ENCODE measurements at regions not wholly inside any gene's neighbourhood (a gene's known extent, or its start where the extent isn't known, plus 50 kb on each side); places are given as distances from the start of the nearest gene placed in this dataset.
A peak's percentile ranks its signal among the peaks of the same experiment; 100 is the strongest.

- Histone ChIP-seq H3K79me2 (ENCODE audit: low read length) (no peaks in the 10 kb centered on the region), H3K27me3 (ENCODE audit: low read length) (no peaks in the 10 kb centered on the region), H3K4me3 (ENCODE audit: low read length) (no peak overlapping the region), H4K20me1 (ENCODE audit: low read length) (no peaks in the 10 kb centered on the region), H3K9me3 (ENCODE audit: low read length) (peaks cover 14% of the 10 kb centered on the region; the same call in 1 of the 2 replicates), H2AFZ (ENCODE audit: low read length) (no peak overlapping the region), H3K27ac (ENCODE audit: low read length) (no peak overlapping the region), H3F3A (ENCODE audit: low read length, unreplicated experiment) (no peaks in the 10 kb centered on the region), H3K9ac (ENCODE audit: low read length) (no peak overlapping the region), H3K4me1 (ENCODE audit: insufficient read depth, low read length) (no peaks in the 10 kb centered on the region), H3K36me3 (ENCODE audit: low read depth, low read length) (no peaks in the 10 kb centered on the region), H3K9me2 (replicated peaks; ENCODE audit: low read length) (no peaks in the 10 kb centered on the region), H3K4me2 (ENCODE audit: low read length) (no peak overlapping the region)
- intact Hi-C loops (cut with micrococcal nuclease) = no loop called here
- TF ChIP-seq, protein P1, sequence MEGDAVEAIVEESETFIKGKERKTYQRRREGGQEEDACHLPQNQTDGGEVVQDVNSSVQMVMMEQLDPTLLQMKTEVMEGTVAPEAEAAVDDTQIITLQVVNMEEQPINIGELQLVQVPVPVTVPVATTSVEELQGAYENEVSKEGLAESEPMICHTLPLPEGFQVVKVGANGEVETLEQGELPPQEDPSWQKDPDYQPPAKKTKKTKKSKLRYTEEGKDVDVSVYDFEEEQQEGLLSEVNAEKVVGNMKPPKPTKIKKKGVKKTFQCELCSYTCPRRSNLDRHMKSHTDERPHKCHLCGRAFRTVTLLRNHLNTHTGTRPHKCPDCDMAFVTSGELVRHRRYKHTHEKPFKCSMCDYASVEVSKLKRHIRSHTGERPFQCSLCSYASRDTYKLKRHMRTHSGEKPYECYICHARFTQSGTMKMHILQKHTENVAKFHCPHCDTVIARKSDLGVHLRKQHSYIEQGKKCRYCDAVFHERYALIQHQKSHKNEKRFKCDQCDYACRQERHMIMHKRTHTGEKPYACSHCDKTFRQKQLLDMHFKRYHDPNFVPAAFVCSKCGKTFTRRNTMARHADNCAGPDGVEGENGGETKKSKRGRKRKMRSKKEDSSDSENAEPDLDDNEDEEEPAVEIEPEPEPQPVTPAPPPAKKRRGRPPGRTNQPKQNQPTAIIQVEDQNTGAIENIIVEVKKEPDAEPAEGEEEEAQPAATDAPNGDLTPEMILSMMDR (conservative IDR thresholded peaks at IDR 0.05; ENCODE audit: low read depth, low read length) = no peak
- TF ChIP-seq EZH2 (IDR thresholded peaks at IDR 0.05; ENCODE audit: low read length, unreplicated experiment) (no peak), EZH2phosphoT487 (IDR thresholded peaks at IDR 0.05; ENCODE audit: borderline replicate concordance, low read length) (no peak)
- ChIA-PET POLR2A (ENCODE audit: unreplicated experiment) (no interaction called here), CTCF (no interaction called here)
- ATAC-seq = no peak
- no TSS peak for BruUV-seq (replicated peaks)
- no peak for DNase-seq
These were observed 499.4 kb downstream of the FAM181B start for GRCh38 chr11:82234256-82234655.

GRCh38 chr11:82233201-82233600, 500.5 kb downstream of the FAM181B start:
- H3K4me2 ChIP-seq (ENCODE audit: low read length) = no peak overlapping the region
- H3K9ac ChIP-seq (ENCODE audit: low read length) = no peak overlapping the region
- no TSS peak for BruUV-seq (replicated peaks)
- no peak overlapping the region for H2AFZ ChIP-seq (ENCODE audit: low read length)
- no peaks in the 10 kb centered on the region for H3K9me2 ChIP-seq (replicated peaks; ENCODE audit: low read length)
- H3K36me3 ChIP-seq (ENCODE audit: low read depth, low read length) = no peaks in the 10 kb centered on the region
- ATAC-seq (no peak), DNase-seq (no peak)
- intact Hi-C loops (cut with micrococcal nuclease) = no loop called here
- no peaks in the 10 kb centered on the region for H3K79me2 ChIP-seq (ENCODE audit: low read length)
- H3F3A ChIP-seq (ENCODE audit: low read length, unreplicated experiment) = no peaks in the 10 kb centered on the region
- no peaks in the 10 kb centered on the region for H3K4me1 ChIP-seq (ENCODE audit: insufficient read depth, low read length)
- no peaks in the 10 kb centered on the region for H3K27me3 ChIP-seq (ENCODE audit: low read length)
- ChIA-PET CTCF (no interaction called here), POLR2A (ENCODE audit: unreplicated experiment) (no interaction called here)
- TF ChIP-seq EZH2phosphoT487 (IDR thresholded peaks at IDR 0.05; ENCODE audit: borderline replicate concordance, low read length) (no peak), EZH2 (IDR thresholded peaks at IDR 0.05; ENCODE audit: low read length, unreplicated experiment) (no peak)
- TF ChIP-seq, protein P1 (conservative IDR thresholded peaks at IDR 0.05; ENCODE audit: low read depth, low read length) = no peak
- no peaks in the 10 kb centered on the region for H4K20me1 ChIP-seq (ENCODE audit: low read length)
- no peak overlapping the region for H3K27ac ChIP-seq (ENCODE audit: low read length)
- H3K4me3 ChIP-seq (ENCODE audit: low read length) = no peak overlapping the region
- H3K9me3 ChIP-seq (ENCODE audit: low read length) = 0 out of 2 replicates have a peak, but pooled peaks cover 14% of the 10 kb centered on the region

GRCh38 chr11:82229341-82229740, 504.3 kb downstream of the FAM181B start:
- Histone ChIP-seq H3K9me2 (replicated peaks; ENCODE audit: low read length) (no peaks in the 10 kb centered on the region), H3K4me3 (ENCODE audit: low read length) (no peak overlapping the region), H3K4me2 (ENCODE audit: low read length) (no peak overlapping the region), H4K20me1 (ENCODE audit: low read length) (no peaks in the 10 kb centered on the region), H3K4me1 (ENCODE audit: insufficient read depth, low read length) (no peaks in the 10 kb centered on the region), H3K27me3 (ENCODE audit: low read length) (no peaks in the 10 kb centered on the region), H3F3A (ENCODE audit: low read length, unreplicated experiment) (no peaks in the 10 kb centered on the region), H3K36me3 (ENCODE audit: low read depth, low read length) (no peaks in the 10 kb centered on the region), H2AFZ (ENCODE audit: low read length) (no peak overlapping the region), H3K9me3 (ENCODE audit: low read length) (0 out of 2 replicates have a peak, but pooled peaks cover 21% of the 10 kb centered on the region), H3K27ac (ENCODE audit: low read length) (no peak overlapping the region), H3K79me2 (ENCODE audit: low read length) (no peaks in the 10 kb centered on the region), H3K9ac (ENCODE audit: low read length) (no peak overlapping the region)
- ATAC-seq (no peak), DNase-seq (peak; percentile 37)
- intact Hi-C loops (cut with micrococcal nuclease) = no loop called here
- ChIA-PET CTCF (no interaction called here), POLR2A (ENCODE audit: unreplicated experiment) (no interaction called here)
- BruUV-seq (replicated peaks) = no TSS peak
- TF ChIP-seq, protein P1 (conservative IDR thresholded peaks at IDR 0.05; ENCODE audit: low read depth, low read length) = peak; percentile 56; the same call in 1 of the 2 replicates
- no peak for TF ChIP-seq EZH2phosphoT487 (IDR thresholded peaks at IDR 0.05; ENCODE audit: borderline replicate concordance, low read length)

Data from PC-3 (cell line).